ENCODE measurements at regions not wholly inside any gene's neighbourhood (a gene's known extent, or its start where the extent isn't known, plus 50 kb on each side); places are given as distances from the start of the nearest gene placed in this dataset.

DNA sequence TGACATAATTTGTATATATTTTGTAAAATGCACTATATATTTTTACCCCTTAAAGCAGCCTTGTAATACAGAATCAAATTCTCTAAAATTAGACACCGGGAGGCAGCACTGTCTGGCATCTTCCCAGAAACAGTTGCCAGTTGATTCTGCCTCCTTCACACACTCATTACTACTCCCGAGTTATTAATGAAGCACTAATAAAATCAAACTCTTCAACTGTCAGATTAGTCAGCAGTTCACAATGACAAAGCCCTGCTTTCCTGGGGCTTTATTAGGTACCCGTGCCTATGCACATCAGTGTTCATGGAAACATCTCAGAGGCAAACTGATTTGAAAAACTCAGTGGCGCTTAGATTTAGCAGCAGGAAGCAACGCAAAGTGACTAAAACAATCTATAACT, 103.5 kb upstream of the VEGFC start:
- DNase-seq = no peak
- in situ Hi-C loops (cut with MboI; ENCODE audit: low pct_unique_long_range_greater_than_20kb, low sequenced_read_pairs) = no loop called here

DNA sequence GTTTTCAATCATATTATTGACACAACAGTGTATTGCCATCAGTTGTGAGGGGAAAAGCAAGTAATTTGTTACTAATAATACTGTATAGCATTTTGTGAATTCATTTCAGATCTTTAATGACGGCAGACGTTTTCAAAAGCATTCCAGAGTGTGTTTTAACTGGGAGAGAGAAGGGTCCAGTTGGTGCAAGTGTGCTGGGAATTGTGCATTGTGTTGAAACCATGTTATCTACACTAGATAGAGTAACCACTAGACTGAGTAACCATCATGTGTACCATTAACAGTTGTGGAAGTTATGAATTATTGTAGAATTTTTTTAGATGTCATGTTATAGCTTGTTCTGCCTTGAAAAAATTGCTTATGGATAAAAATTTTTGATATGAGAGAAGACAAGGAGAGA, 104.5 kb upstream of the VEGFC start:
- no peak for DNase-seq
- in situ Hi-C loops (cut with MboI; ENCODE audit: low pct_unique_long_range_greater_than_20kb, low sequenced_read_pairs) = no loop called here

DNA sequence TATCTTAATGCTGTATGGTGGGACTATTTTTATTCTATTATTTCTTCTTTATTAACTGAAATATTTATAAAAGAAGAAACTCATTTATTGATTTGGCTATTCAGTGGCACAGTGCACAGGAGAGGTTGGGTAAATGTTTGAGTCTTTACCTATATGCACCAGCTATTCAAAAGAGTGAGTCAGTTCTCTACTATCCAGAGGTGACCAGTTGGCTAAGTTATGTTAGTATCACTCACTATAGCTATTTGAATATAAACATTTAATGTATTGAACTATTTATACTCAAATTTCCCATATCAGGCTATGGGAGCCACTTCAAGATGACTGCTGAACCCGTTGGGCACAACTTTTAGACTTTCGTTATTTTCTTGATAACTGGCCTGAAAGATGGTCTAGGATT, 106.1 kb upstream of the VEGFC start:
- in situ Hi-C loops (cut with MboI; ENCODE audit: low pct_unique_long_range_greater_than_20kb, low sequenced_read_pairs) = no loop called here
- no peak for DNase-seq

DNA sequence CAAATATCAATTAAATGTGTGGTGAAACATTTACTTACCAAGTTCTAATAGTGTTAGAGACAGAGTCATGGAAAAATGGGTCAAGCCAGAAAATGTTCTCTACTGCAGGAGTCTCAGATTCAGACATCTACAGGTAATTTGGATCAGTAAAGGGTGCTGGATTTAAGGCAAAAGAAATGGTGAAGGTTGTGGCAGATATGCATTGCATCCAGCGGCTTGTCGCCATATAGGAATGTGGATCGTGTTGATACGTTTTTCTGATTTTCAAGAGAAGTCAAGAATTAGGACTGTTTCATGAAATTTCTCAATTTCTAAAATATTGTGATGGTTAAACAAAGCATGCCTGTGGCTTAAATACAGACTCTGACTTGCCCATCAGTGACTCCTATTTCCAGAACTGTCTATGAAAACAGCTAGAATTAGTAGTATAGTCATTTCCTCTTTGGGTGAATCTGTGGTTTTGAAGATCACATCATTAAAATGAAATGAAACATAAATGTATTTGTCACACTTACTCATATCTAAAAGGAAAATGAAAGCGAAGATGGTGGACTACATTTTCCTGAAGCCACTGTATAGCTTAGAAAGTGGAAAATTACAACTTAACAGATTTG, 110.1 kb upstream of the VEGFC start:
- in situ Hi-C loops (cut with MboI; ENCODE audit: low pct_unique_long_range_greater_than_20kb, low sequenced_read_pairs) = no loop called here
- DNase-seq = no peak

DNA sequence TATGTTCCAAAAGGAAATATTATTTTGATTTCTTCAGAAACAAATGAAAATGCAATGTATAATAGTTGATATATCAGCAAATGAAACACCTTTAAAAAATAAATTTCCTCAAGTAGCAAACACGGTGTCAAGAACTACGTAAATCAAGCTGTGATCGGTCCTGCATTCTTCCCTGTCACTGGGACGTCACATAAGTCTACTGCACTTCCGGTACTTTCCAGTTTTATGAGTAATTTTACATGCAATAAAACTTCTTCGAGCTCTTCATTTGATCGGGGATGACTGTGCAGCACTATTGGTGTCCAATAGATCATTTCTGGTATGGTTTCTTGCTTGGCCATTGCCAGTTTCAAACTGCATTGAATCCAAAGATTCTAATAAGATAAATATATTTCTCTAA, 114.0 kb upstream of the VEGFC start:
- DNase-seq = no peak
- in situ Hi-C loops (cut with MboI; ENCODE audit: low pct_unique_long_range_greater_than_20kb, low sequenced_read_pairs) = no loop called here

DNA sequence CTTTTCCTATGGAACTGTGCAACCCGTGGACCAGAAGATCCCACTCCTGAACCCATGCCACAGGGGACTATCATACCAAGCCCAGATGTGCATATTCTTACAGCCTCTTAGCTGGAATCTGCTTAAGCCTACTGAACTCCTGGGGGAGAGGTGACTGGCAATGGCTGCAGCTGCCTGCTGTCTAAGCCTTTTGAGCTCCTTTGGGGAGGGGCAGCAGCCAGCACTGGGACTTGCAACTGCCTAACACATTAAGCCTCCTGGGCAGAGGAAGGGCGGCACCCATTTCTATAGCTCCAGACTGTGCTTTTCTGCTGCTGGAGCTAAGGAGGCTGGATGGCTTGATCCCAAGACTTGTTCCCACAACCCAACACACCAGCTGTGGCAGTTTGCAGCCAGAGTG, 117.9 kb upstream of the VEGFC start:
- in situ Hi-C loops (cut with MboI; ENCODE audit: low pct_unique_long_range_greater_than_20kb, low sequenced_read_pairs) = no loop called here
- no peak for DNase-seq

DNA sequence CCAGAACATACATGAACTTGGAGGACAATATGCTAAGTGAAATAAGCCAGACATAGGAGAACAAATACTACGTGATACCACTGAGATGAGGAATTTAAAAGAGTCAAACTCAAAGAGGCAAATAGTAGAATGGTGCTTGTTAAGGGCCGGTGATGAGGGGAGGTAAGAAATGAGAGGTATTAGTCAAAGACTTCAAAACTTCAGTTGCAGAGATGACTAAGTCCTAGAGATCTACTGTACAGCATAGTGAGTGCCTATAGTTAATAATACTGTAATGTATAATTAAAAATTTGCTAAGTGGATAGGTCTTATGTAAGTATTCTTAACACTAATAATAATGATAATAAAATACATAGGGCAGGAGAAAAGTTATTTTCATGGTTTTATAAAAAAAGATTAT, 126.9 kb upstream of the VEGFC start:
- in situ Hi-C loops (cut with MboI; ENCODE audit: low pct_unique_long_range_greater_than_20kb, low sequenced_read_pairs) = no loop called here
- DNase-seq = no peak

DNA sequence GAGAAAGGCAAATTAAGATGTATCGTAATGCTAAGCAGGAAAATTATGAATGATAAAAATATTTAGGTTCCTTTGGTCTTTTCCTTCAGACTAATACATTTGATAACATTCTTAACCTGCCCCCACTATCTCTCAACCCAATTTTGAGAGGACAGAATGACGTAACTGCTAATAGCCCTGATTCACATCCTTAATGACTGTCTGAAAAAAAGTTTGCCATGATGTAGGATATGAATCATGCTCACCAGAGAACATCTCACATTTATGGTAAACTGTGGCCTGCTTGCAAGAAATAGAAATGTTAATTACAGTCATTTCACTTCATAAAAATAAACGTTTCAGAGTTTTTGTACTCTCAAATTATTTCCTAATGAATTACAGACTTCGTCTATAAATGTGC, 128.0 kb upstream of the VEGFC start:
- no peak for DNase-seq
- in situ Hi-C loops (cut with MboI; ENCODE audit: low pct_unique_long_range_greater_than_20kb, low sequenced_read_pairs) = no loop called here

DNA sequence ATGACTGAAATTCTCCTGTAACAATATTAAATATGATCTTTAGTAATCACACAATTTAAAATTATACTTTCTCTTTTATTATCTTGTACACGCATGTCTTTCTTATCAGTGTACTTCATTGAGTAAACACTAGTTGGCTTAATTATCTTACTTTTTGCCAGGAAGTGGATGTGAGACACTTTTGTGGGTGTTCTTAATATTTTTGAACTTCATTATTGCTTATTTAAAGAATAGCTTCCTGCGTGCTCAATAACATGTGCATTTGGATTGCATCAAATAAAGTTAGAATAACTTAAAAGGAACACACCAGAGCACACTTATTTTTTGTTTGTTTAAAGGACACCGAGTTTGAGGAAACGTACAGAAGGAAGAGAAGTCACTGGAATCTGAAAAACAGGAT, 128.5 kb upstream of the VEGFC start:
- in situ Hi-C loops (cut with MboI; ENCODE audit: low pct_unique_long_range_greater_than_20kb, low sequenced_read_pairs) = no loop called here
- no peak for DNase-seq

DNA sequence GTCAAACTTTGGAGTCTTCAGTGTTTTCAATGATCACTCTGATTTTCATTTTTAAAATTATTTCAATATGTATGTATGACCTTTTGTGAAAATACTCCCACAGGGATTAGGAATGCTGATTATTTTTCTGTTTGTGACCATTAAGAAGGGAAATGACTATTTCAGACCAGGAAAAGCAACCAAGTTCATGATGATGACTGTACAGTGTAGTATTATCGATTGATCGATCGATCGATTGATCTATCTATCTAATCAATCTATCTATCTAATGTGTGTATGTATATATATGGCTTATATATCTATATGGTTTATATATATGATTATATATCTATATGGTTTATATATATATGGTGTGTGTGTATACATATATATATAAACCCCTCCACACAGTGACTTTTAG, 131.5 kb upstream of the VEGFC start:
- no peak for DNase-seq
- in situ Hi-C loops (cut with MboI; ENCODE audit: low pct_unique_long_range_greater_than_20kb, low sequenced_read_pairs) = no loop called here

DNA sequence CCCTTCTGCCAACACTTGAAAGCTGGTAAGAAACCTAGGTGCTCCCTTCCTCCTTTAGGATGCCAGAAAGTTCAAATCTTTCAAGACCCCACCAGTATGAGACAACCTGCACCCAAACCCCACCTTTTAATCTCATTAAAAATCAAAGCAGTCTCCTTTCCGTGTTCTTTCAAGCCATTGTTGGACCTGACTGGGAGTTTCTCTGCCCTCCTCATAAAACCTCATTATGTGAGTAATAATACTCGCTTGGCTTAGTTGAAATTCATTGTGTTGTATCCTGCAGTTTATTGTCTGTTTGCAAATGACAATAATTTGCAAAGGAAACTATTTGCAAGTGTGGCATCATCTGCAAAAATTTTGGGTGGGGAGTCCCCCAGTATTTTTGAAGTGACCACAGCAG, 133.2 kb upstream of the VEGFC start:
- no peak for DNase-seq
- in situ Hi-C loops (cut with MboI; ENCODE audit: low pct_unique_long_range_greater_than_20kb, low sequenced_read_pairs) = no loop called here

DNA sequence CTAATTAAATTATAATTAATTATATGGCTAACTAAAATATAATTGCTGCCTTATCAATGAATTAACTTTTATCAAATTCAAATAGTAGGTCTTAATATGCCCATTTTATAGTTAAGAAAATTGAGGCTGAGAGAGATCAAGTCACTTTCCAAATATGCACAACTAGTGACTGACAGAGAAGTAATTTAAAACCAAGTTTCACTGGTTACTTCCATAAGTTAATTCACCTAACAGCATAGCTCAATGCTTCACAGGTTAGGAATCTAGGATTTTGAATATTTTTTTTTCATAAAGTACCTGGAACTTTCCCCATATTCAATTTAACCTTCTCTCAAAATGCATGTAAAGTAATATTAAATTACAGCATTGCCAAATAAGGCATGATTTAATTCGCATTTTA, 134.4 kb upstream of the VEGFC start:
- no peak for DNase-seq
- in situ Hi-C loops (cut with MboI; ENCODE audit: low pct_unique_long_range_greater_than_20kb, low sequenced_read_pairs) = no loop called here

DNA sequence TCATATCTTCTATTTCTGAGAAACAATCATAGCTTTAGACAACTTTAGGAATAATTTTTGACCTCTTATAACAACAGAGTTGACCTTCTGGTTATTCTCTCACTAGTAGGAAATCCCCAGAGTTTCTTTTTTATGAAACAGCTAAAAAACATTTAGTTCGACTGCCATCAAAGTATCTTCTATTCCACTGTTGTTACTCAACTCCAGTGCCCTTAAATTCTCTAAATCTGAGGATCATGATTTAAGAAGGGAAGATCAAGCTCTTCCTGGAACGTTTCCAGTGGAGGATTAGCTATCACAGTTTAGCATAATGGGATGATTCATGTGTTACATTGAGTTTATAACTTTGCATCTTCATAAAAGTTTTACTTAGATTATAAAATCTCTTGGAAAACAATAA, 134.9 kb upstream of the VEGFC start:
- in situ Hi-C loops (cut with MboI; ENCODE audit: low pct_unique_long_range_greater_than_20kb, low sequenced_read_pairs) = no loop called here
- DNase-seq = no peak

DNA sequence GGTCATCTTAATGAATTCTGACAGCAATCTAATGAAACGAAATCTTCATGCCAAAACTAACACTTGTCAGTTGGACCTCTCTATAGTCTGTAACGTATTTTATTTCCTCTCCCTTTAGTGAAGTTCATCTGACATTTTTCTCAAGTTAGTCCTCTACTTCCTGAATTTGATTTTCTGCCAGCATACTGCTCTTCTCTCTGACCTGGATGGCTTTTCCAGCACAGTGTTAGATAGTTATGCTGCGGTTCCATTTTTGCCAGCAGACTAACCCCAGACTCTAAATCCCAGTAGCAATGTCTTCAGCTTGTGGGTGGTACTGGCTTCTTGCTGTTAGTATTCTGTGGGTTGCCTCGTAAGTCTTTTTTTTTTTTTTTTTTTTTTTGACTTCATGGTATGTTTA, 146.7 kb upstream of the VEGFC start:
- no peak for DNase-seq
- in situ Hi-C loops (cut with MboI; ENCODE audit: low pct_unique_long_range_greater_than_20kb, low sequenced_read_pairs) = no loop called here

DNA sequence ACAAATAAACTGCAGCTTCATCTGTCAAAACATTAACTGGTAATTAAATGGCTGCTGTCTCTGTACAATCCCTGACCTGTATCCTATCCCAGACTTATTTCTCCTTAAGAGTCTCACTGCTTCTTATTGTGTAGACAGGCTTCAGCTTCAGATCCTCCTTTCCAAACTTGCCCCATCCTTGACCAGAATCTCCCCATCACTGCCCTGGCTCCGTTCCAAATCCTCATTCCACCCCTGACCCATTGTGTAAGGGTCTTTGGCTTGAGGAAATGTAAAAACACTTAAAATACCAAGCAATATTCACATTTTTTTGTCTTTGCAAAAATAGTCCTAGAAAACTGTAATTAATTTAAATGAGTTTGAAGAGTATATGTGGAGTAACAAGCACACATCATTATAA, 152.6 kb upstream of the VEGFC start:
- DNase-seq = no peak
- in situ Hi-C loops (cut with MboI; ENCODE audit: low pct_unique_long_range_greater_than_20kb, low sequenced_read_pairs) = no loop called here

DNA sequence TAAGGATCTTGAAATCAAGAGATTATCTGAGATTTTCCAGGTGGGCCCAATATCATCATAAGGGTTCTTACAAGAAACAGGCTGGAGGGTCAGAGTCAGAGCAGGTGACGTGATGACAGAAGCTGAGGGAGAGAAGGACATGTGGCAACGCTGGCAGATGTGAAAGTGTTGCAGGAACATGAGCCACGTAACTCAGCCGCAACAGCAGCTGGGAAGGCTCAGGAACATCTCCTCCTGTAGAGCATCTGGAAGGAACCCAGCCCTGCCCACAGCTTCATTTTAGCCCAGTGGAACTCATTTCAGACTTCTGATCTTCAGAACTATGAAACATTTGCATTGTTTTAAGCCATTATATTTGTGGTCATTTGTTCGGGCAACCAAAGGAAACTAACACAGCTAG, 156.3 kb upstream of the VEGFC start:
- DNase-seq = no peak
- in situ Hi-C loops (cut with MboI; ENCODE audit: low pct_unique_long_range_greater_than_20kb, low sequenced_read_pairs) = no loop called here

DNA sequence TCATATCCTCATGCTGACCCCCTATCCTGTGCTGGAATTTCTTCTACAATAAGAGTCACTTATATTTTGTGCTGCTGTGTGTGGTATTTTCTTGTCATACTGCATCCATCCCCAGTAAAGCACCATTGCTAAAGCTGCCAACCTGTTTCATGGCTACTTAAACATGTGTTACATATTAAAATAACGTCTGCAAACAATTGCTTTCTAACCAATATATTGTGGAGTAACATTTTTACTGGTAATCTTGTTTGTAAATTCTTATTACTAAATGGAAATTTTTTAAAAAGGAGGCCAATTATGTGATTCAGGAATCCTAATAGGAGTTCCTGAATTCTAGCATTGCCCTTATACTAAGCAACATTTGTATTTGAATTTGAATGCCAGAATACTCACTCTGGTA, 160.3 kb upstream of the VEGFC start:
- in situ Hi-C loops (cut with MboI; ENCODE audit: low pct_unique_long_range_greater_than_20kb, low sequenced_read_pairs) = no loop called here
- DNase-seq = no peak

DNA sequence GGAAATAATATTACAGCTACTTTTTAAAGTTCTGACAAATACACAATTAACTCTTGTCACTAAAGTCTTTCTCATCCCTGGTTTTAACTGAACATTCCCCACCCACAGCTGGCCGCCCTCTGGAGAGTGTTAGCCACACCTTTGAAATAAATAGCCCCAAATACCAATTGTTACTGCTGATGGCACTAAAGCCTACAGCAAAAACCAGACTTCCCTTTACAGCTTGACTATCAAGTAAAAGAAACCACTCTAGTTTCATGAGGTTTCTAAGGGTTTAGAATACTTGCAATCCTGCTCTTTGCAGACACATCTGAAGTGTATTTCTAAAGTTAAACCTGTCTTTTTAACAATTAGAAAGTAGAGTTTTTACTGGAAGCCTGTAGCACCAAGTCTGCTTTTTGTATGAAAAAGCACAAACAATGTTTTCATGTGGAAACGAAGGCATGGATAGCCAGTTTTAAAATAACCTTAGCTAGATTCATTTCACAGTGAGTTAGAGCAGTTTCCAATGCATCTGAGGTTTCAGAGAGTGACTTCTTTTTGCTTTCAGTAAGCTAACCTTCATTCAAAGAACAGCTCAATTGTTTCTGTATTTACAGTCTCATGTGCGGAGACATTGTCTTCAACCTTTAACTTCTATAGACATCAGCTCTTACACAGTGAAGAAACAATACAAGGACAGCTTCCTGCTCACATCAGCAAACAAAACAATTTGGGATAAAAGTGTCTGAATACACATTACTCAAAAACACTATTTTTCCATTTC, 164.8 kb upstream of the VEGFC start:
- in situ Hi-C loops (cut with MboI; ENCODE audit: low pct_unique_long_range_greater_than_20kb, low sequenced_read_pairs) = no loop called here
- DNase-seq = no peak

DNA sequence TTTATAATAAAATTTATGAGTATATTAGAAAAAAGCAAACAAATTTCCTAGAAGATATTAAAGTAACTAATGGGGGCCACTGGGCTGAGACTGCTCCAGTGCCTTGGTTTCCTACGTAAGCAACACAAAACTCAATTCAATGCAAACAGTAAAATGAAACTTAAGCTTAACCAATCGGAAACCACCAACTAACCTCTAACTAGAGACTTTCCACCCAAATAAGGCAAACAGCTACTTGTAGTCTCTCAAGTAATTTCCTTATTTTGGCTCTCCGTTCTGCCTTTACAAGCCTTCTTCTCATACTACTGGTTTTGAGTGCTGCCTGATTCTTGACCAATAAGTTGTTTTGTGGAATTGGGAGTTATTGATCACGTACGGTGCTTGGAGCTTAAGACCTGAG, 167.3 kb upstream of the VEGFC start:
- DNase-seq = no peak
- in situ Hi-C loops (cut with MboI; ENCODE audit: low pct_unique_long_range_greater_than_20kb, low sequenced_read_pairs) = no loop called here

DNA sequence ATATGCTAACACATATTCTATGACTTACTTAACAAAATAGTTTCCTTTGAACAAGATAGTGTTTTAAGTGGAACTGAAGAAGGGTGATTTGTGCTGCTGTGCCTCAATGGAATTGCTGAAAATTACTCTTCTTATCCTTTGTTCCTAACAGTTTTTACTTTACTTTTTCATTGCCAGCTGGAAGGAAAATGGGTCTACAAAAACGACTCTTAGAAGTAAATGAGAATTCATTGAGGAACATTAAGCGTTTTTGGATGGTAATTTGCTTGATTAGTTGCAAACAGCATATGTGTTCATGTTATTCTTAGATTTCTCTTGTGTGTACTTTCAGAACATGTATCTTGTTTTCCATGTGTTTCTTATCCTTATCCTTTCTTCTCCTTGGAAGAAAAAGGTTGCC, 170.4 kb upstream of the VEGFC start:
- in situ Hi-C loops (cut with MboI; ENCODE audit: low pct_unique_long_range_greater_than_20kb, low sequenced_read_pairs) = no loop called here
- no peak for DNase-seq

DNA sequence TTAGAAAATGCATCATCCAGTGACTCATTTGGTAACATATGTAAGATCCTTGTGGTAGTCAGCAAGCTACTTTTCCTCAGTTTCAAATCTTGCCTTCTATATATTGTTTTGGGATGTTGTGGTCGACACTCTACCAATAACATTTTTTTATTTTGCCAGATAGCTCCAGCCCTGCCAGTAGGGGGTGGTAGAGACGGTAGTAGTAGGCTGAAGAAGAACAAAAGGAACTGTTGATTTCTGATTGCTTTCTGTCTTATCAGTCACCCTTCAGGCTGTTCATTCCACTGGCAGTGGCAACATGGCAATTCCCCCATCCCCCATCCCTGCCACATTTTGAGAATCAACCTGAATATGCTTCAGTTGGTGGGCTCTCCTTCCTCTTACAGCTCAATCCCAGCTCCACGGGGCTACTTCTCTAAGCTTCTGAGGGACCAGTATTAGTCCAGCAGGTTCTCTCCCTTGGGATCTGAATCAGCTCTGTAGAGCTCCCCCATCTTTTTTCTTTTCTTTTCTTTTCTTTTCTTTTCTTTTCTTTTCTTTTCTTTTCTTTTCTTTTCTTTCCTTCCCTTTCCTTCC, 171.5 kb upstream of the VEGFC start:
- peak; percentile 63 for DNase-seq
- in situ Hi-C loops (cut with MboI; ENCODE audit: low pct_unique_long_range_greater_than_20kb, low sequenced_read_pairs) = no loop called here
